ENCODE measurements at regions not wholly inside any gene's neighbourhood (a gene's known extent, or its start where the extent isn't known, plus 50 kb on each side); places are given as distances from the start of the nearest gene placed in this dataset.

DNA sequence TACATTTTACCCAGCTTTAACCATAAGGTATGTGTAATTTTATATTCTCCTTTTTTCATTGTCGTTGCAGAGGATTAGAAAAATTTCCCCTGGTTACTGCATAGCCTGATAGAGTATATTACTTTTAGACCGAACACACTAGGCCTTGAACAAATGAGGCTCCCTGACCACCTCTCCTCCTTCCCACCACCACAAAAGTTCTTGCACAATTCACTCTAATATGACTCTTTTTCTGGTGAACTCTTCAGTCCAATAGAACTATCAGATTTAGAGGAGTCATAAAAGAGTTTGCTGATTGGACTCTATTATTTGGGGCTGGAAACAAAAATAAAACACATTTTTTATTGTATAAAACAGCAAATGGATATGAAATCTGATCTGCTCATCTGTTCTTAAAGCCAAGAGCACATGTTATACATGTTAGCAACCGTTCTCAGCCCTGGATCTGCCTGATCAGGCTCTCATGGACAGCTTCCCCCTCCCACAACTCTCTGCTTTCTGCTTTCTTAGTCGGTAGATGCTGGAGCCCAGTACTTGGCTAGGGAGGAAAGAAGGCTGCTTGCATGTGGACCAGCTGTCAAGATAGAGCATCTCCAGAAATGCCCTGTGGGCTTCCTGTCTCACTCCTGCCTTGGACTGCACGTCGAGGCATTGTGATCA lies 83.5 kb downstream of the CD164 start:
- TF ChIP-seq POLR2AphosphoS5 (IDR thresholded peaks at IDR 0.05; ENCODE audit: low read depth, low read length) (no peak), TAF1 (IDR thresholded peaks at IDR 0.05; ENCODE audit: borderline replicate concordance, low read depth, low read length) (no peak), POLR2A (IDR thresholded peaks at IDR 0.05; ENCODE audit: low read depth, low read length) (no peak)

All from GM12892 (cell line).